Caco-2 (cell line): ENCODE measurements at regions not wholly inside any gene's neighbourhood (a gene's known extent, or its start where the extent isn't known, plus 50 kb on each side); places are given as distances from the start of the nearest gene placed in this dataset.

Experiments
- BruUV-seq: library from RNA; stranded (reverse); fragments of 400-500 nt; replicated peaks from 2 replicates; lab custom pipeline; 2021; lab: Mats Ljungman, UMichigan
- CTCF ChIA-PET: fragments of 300-600 bp; sonication (Branson Sonifier 250); formaldehyde crosslinking; loops from one replicate; lab custom pipeline; 2022; ENCODE audit warnings: antibody characterized with exemption; lab: Charles Lee
- POLR2A ChIA-PET: fragments of 300-600 bp; sonication (Branson Sonifier 250); formaldehyde crosslinking; loops from one replicate; lab custom pipeline; 2022; ENCODE audit warnings: antibody characterized with exemption; lab: Charles Lee
- DNase-seq, 2 experiments: peaks; one replicate each; pipeline versions ENCODE4 v3.0.0 to v3.0.0-alpha.2; 2020 to 2022
- H3K27me3 ChIP-seq: replicated peaks from 2 replicates; pipeline ENCODE4 v1.6.0; 2011; ENCODE audit warnings: low read length; ENCODE audit not compliant: control insufficient read depth, insufficient read depth
- H3K36me3 ChIP-seq: 2 replicates; pipeline ENCODE4 v1.5.1; 2011; ENCODE audit warnings: low read length; ENCODE audit not compliant: control insufficient read depth, insufficient read depth
- H3K4me1 ChIP-seq: fragments of 250-450 bp; sonication (Bioruptor Pico); 2 replicates; pipeline ENCODE4 v1.5.1; 2020; ENCODE audit warnings: mild to moderate bottlenecking
- H3K4me3 ChIP-seq: 2 replicates; pipeline ENCODE4 v1.5.1; 2011; ENCODE audit warnings: low read depth, mild to moderate bottlenecking, control low read depth, low read length
- H3K9me3 ChIP-seq: fragments of 250-450 bp; sonication (Bioruptor Pico); 2 replicates; pipeline ENCODE4 v1.5.1; 2020; ENCODE audit warnings: mild to moderate bottlenecking, moderate library complexity
- H3K27ac Mint-ChIP-seq: one replicate; pipeline ENCODE4 v1.8.0; 2022; ENCODE audit warnings: mixed read lengths; ENCODE audit not compliant: unreplicated experiment
- H3K27me3 Mint-ChIP-seq: one replicate; pipeline ENCODE4 v1.8.0; 2022; ENCODE audit warnings: mixed read lengths; ENCODE audit not compliant: insufficient read depth, unreplicated experiment
- H3K36me3 Mint-ChIP-seq: one replicate; pipeline ENCODE4 v1.8.0; 2022; ENCODE audit warnings: mild to moderate bottlenecking, mixed read lengths; ENCODE audit not compliant: insufficient read depth, unreplicated experiment
- H3K4me1 Mint-ChIP-seq: one replicate; pipeline ENCODE4 v1.8.0; 2022; ENCODE audit warnings: low read depth, mixed read lengths; ENCODE audit not compliant: unreplicated experiment
- H3K4me3 Mint-ChIP-seq: one replicate; pipeline ENCODE4 v1.8.0; 2022; ENCODE audit warnings: mild to moderate bottlenecking, moderate library complexity, mixed read lengths; ENCODE audit not compliant: unreplicated experiment
- H3K9me3 Mint-ChIP-seq: one replicate; pipeline ENCODE4 v1.8.0; 2022; ENCODE audit warnings: mixed read lengths; ENCODE audit not compliant: unreplicated experiment
- intact Hi-C: fragments of 100-400 bp; cut with micrococcal nuclease; formaldehyde crosslinking; loops from one replicate; pipeline ENCODE4 v1.10.0; 2022; ENCODE audit not compliant: unreplicated experiment
- TF ChIP-seq, protein P1 (sequence below), 2 experiments: fragments of 200-600 bp in 1 of 2; IDR thresholded peaks; 1 replicate in 1 of 2; 2 replicates in 1 of 2; pipeline versions ENCODE4 v1.5.1 to v1.8.0; 2011 to 2022; ENCODE audit warnings: antibody characterized with exemption in 1 of 2, control low read depth in 1 of 2, inconsistent platforms in 1 of 2, low read depth in 1 of 2, low read length in 1 of 2, mild to moderate bottlenecking in 1 of 2, moderate library complexity in 1 of 2; ENCODE audit not compliant: insufficient read depth in 1 of 2, severe bottlenecking in 1 of 2, unreplicated experiment in 1 of 2

DNA sequence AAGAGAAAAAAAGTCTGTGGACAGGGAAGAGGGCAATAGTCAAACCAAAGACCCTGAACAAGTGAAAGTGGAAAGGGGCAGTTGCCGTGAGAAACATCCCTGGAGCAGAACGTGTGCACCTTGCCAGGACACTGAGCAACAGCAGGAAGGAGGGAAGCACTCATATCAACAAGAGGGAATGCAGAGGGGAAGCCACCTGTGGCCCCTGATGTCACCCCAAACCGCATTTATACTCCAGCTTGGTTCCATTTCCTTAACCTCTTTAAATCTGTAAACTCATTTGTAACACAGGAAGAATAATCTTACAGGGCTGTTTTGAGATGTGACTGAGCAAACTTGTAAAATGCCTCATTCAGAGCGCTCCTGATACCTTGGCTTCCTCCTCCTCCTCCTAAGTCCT lies 698.8 kb downstream of the DIAPH3 start:
- Histone ChIP-seq H3K4me3 (no peak overlapping the region), H3K4me1 (no peaks in the 10 kb centered on the region; the same call in 1 of the 2 replicates), H3K9me3 (peaks cover 6% of the 10 kb centered on the region; the same call in 1 of the 2 replicates), H3K36me3 (no peaks in the 10 kb centered on the region), H3K27me3 (no peaks in the 10 kb centered on the region)
- ChIA-PET POLR2A (no interaction called here), CTCF (no interaction called here)
- Mint-ChIP-seq H3K27ac (no peak overlapping the region), H3K4me1 (peaks cover 7% of the 10 kb centered on the region), H3K4me3 (no peak overlapping the region), H3K36me3 (no peaks in the 10 kb centered on the region), H3K9me3 (peaks cover 12% of the 10 kb centered on the region), H3K27me3 (no peaks in the 10 kb centered on the region)
- TF ChIP-seq, protein P1, sequence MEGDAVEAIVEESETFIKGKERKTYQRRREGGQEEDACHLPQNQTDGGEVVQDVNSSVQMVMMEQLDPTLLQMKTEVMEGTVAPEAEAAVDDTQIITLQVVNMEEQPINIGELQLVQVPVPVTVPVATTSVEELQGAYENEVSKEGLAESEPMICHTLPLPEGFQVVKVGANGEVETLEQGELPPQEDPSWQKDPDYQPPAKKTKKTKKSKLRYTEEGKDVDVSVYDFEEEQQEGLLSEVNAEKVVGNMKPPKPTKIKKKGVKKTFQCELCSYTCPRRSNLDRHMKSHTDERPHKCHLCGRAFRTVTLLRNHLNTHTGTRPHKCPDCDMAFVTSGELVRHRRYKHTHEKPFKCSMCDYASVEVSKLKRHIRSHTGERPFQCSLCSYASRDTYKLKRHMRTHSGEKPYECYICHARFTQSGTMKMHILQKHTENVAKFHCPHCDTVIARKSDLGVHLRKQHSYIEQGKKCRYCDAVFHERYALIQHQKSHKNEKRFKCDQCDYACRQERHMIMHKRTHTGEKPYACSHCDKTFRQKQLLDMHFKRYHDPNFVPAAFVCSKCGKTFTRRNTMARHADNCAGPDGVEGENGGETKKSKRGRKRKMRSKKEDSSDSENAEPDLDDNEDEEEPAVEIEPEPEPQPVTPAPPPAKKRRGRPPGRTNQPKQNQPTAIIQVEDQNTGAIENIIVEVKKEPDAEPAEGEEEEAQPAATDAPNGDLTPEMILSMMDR (IDR thresholded peaks at IDR 0.05; ENCODE audit: insufficient read depth in 1 of 2, low read depth in 1 of 2, low read length in 1 of 2, severe bottlenecking in 1 of 2, unreplicated experiment in 1 of 2): no peak
- intact Hi-C loops: no loop called here
- no TSS peak for BruUV-seq
- DNase-seq: no peak

DNA sequence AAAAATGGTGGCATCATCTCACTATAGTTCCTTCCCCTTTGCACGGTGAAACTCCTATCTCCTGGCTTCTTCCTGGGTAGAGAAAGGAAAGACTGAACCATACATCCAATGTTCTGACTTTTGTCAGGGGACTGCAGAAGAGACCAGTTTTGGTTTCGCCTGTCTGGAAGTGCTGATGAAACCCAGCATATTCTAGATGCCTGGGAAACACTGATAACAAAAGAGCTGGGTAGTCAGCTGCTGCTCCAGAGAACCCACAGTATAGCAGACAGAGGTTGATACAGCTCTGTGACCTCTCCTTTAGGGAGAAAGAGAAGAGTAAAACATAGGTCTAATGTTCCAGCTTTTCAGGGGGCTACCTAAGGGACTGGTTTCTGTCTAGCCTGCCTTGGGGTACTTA lies 695.3 kb downstream of the DIAPH3 start:
- H3K9me3 ChIP-seq: peaks cover 9% of the 10 kb centered on the region
- POLR2A ChIA-PET: no interaction called here
- no peak overlapping the region for H3K4me3 ChIP-seq
- Mint-ChIP-seq H3K9me3 (peaks cover 12% of the 10 kb centered on the region), H3K4me3 (no peak overlapping the region), H3K27ac (no peak overlapping the region), H3K4me1 (no peaks in the 10 kb centered on the region), H3K27me3 (peaks cover 3% of the 10 kb centered on the region), H3K36me3 (no peaks in the 10 kb centered on the region)
- no peaks in the 10 kb centered on the region for H3K27me3 ChIP-seq
- CTCF ChIA-PET: no interaction called here
- intact Hi-C loops: no loop called here
- H3K36me3 ChIP-seq: no peaks in the 10 kb centered on the region
- no peaks in the 10 kb centered on the region; the same call in 1 of the 2 replicates for H3K4me1 ChIP-seq
- DNase-seq: no peak
- TF ChIP-seq, protein P1 (IDR thresholded peaks at IDR 0.05; ENCODE audit: insufficient read depth in 1 of 2, low read depth in 1 of 2, low read length in 1 of 2, severe bottlenecking in 1 of 2, unreplicated experiment in 1 of 2): no peak
- no TSS peak for BruUV-seq

DNA sequence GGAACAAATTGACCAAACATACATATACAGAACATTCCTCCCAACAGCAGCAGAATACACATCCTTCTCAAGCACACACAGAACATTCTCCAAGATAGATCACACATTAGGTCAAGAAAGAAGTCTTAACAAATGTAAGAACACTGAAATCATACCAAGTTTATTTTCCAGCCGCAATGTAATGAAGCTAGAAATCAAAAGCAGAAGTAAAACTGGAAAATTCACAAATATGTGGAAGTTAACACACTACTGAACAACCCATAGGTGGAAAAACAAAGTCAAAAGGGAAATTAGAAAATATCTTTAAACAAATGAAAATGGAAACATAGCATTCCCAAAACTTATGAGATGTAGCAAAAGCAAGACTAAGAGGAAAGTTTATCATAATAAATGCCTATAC lies 692.6 kb downstream of the DIAPH3 start:
- Histone ChIP-seq H3K4me1 (no peaks in the 10 kb centered on the region; the same call in 1 of the 2 replicates), H3K36me3 (no peaks in the 10 kb centered on the region), H3K27me3 (no peaks in the 10 kb centered on the region), H3K4me3 (no peak overlapping the region), H3K9me3 (peaks cover 9% of the 10 kb centered on the region)
- Mint-ChIP-seq H3K4me3 (no peak overlapping the region), H3K36me3 (no peaks in the 10 kb centered on the region), H3K27ac (no peak overlapping the region), H3K4me1 (no peaks in the 10 kb centered on the region), H3K27me3 (peaks cover 3% of the 10 kb centered on the region), H3K9me3 (peaks cover 12% of the 10 kb centered on the region)
- TF ChIP-seq, protein P1 (IDR thresholded peaks at IDR 0.05; ENCODE audit: insufficient read depth in 1 of 2, low read depth in 1 of 2, low read length in 1 of 2, severe bottlenecking in 1 of 2, unreplicated experiment in 1 of 2): no peak
- intact Hi-C loops: no loop called here
- CTCF ChIA-PET: no interaction called here
- no TSS peak for BruUV-seq
- POLR2A ChIA-PET: no interaction called here
- DNase-seq: no peak
